HCT116 (cell line): ENCODE measurements at regions not wholly inside any gene's neighbourhood (a gene's known extent, or its start where the extent isn't known, plus 50 kb on each side); places are given as distances from the start of the nearest gene placed in this dataset.

Experiments used
- ATAC-seq: fragments of 200-7000 bp; cut with Tn5 transposase; 2 replicates; pipeline ENCODE4 v1.9.1; 2020; ENCODE audit warnings: mild to moderate bottlenecking, moderate library complexity
- BruUV-seq: library from RNA; stranded (reverse); fragments of 400-500 nt; replicated peaks from 2 replicates; lab custom pipeline; 2021; lab: Mats Ljungman, UMichigan
- CTCF ChIA-PET: fragments of 300-600 bp; sonication (Branson Sonifier 250); formaldehyde crosslinking; loops from one replicate; lab custom pipeline; 2021; ENCODE audit warnings: antibody characterized with exemption; lab: Charles Lee
- POLR2A ChIA-PET: fragments of 300-600, 350-600 bp; sonication (Branson Sonifier 250); formaldehyde crosslinking; loops from one replicate; lab custom pipeline; 2021; ENCODE audit warnings: antibody characterized with exemption; lab: Charles Lee
- RAD21 ChIA-PET, 2 experiments: fragments of 300-600 bp; sonication (Branson Sonifier 250); formaldehyde crosslinking; loops; one replicate each; lab custom pipeline; 2023; ENCODE audit warnings: low total read pairs in 2 of 2; ENCODE audit not compliant: uncharacterized antibody in 2 of 2, unreplicated experiment in 2 of 2, low non-redundant PET in 1 of 2; lab: Charles Lee
- DNase-seq: peaks from one replicate; pipeline ENCODE4 v3.0.0-alpha.2; 2010; ENCODE audit warnings: low read depth, low spot score
- H2AFZ ChIP-seq: fragments of 200-600 bp; shearing (Covaris generic), sonication (generic); 2 replicates; pipeline ENCODE4 v1.6.1; 2017; ENCODE audit warnings: low read depth, mixed run types, mixed read lengths, antibody characterized with exemption, low read length; ENCODE audit not compliant: poor library complexity, severe bottlenecking
- H3K27ac ChIP-seq: 2 replicates; pipeline ENCODE4 v1.5.1; 2012; ENCODE audit warnings: low read depth, low read length
- H3K27me3 ChIP-seq: fragments of 200-600 bp; sonication (generic); 2 replicates; pipeline ENCODE4 v1.6.1; 2016; ENCODE audit warnings: mixed run types, low read length, mixed read lengths; ENCODE audit not compliant: insufficient read depth
- H3K36me3 ChIP-seq, 2 experiments: fragments of 200-500 bp in 1 of 2; fragments of 200-600 bp in 1 of 2; sonication (Bioruptor generic) in 1 of 2; sonication (generic) in 1 of 2; 2 replicates each; pipeline versions ENCODE4 v1.5.1 to v1.6.1; 2014 to 2016; ENCODE audit warnings: low read length in 2 of 2, inconsistent platforms in 1 of 2, mixed read lengths in 1 of 2, mixed run types in 1 of 2; ENCODE audit not compliant: insufficient read depth in 2 of 2, control insufficient read depth in 1 of 2
- H3K4me1 ChIP-seq, 2 experiments: fragments of 200-600 bp in 1 of 2; sonication (generic) in 1 of 2; 2 replicates each; pipeline versions ENCODE4 v1.5.1 to v1.6.1; 2012 to 2017; ENCODE audit warnings: low read length in 2 of 2, inconsistent platforms in 1 of 2, mild to moderate bottlenecking in 1 of 2, mixed read lengths in 1 of 2, mixed run types in 1 of 2, moderate library complexity in 1 of 2; ENCODE audit not compliant: insufficient read depth in 2 of 2, control insufficient read depth in 1 of 2
- H3K4me2 ChIP-seq: fragments of 200-600 bp; sonication (generic); 2 replicates; pipeline ENCODE4 v1.6.1; 2017; ENCODE audit warnings: mixed run types, low read length, mixed read lengths
- H3K4me3 ChIP-seq, 2 experiments: fragments of 200-600 bp in 1 of 2; sonication (generic) in 1 of 2; replicated peaks in 1 of 2; 2 replicates each; pipeline ENCODE4 v1.5.1; 2011 to 2016; ENCODE audit warnings: low read length in 2 of 2, control low read depth in 1 of 2, low read depth in 1 of 2, mild to moderate bottlenecking in 1 of 2, mixed read lengths in 1 of 2, mixed run types in 1 of 2
- H3K79me2 ChIP-seq: fragments of 200-600 bp; sonication (generic); 2 replicates; pipeline ENCODE4 v1.6.1; 2017; ENCODE audit warnings: mild to moderate bottlenecking, mixed run types, low read length, moderate library complexity, mixed read lengths; ENCODE audit not compliant: insufficient read depth
- H3K9ac ChIP-seq: fragments of 200-600 bp; sonication (generic); 2 replicates; pipeline ENCODE4 v1.6.1; 2016; ENCODE audit warnings: low read length, mixed read lengths
- H3K9me2 ChIP-seq: fragments of 200-600 bp; sonication (generic), shearing (Covaris generic); 2 replicates; pipeline ENCODE4 v1.6.1; 2017; ENCODE audit warnings: mixed run types, mild to moderate bottlenecking, moderate library complexity; ENCODE audit not compliant: insufficient read depth
- H3K9me3 ChIP-seq, 2 experiments: fragments of 200-500 bp in 1 of 2; fragments of 200-600 bp in 1 of 2; sonication (Bioruptor generic) in 1 of 2; sonication (generic) in 1 of 2; 2 replicates each; pipeline ENCODE4 v1.6.1; 2014 to 2017; ENCODE audit warnings: low read length in 2 of 2, mixed read lengths in 2 of 2, inconsistent platforms in 1 of 2, low read depth in 1 of 2, mild to moderate bottlenecking in 1 of 2, mixed run types in 1 of 2, moderate library complexity in 1 of 2; ENCODE audit not compliant: control insufficient read depth in 1 of 2, insufficient read depth in 1 of 2
- H4K20me1 ChIP-seq: fragments of 200-600 bp; sonication (generic), shearing (Covaris generic); 2 replicates; pipeline ENCODE4 v1.6.1; 2017; ENCODE audit warnings: mixed run types, mild to moderate bottlenecking, moderate library complexity; ENCODE audit not compliant: insufficient read depth
- CEBPB ChIP-seq: IDR thresholded peaks from 2 replicates; pipeline ENCODE4 v1.6.1; 2012; ENCODE audit warnings: low read depth
- ELF1 ChIP-seq: IDR thresholded peaks from 2 replicates; pipeline ENCODE4 v1.6.1; 2012; ENCODE audit warnings: low read depth, borderline replicate concordance
- EZH2 ChIP-seq: fragments of 200-600 bp; sonication (generic); IDR thresholded peaks from 2 replicates; pipeline ENCODE4 v1.6.1; 2017; ENCODE audit warnings: antibody characterized with exemption, mixed run types
- EZH2phosphoT487 ChIP-seq: fragments of 200-600 bp; IDR thresholded peaks from 2 replicates; pipeline ENCODE4 v1.6.1; 2018; ENCODE audit warnings: antibody characterized with exemption, borderline replicate concordance
- FOSL1 ChIP-seq: IDR thresholded peaks from 2 replicates; pipeline ENCODE4 v1.6.1; 2012; ENCODE audit warnings: low read depth
- RAD21 ChIP-seq: IDR thresholded peaks from 2 replicates; pipeline ENCODE4 v1.6.1; 2012; ENCODE audit warnings: low read depth, mild to moderate bottlenecking
- REST ChIP-seq: IDR thresholded peaks from 2 replicates; pipeline ENCODE4 v1.6.1; 2012; ENCODE audit warnings: low read depth
- SP1 ChIP-seq: IDR thresholded peaks from 2 replicates; pipeline ENCODE4 v1.6.1; 2012; ENCODE audit warnings: low read depth
- SRF ChIP-seq: IDR thresholded peaks from 2 replicates; pipeline ENCODE4 v1.6.1; 2012; ENCODE audit warnings: low read depth
- TCF7L2 ChIP-seq: IDR thresholded peaks from 2 replicates; pipeline ENCODE4 v1.7.0; 2011; ENCODE audit warnings: borderline replicate concordance, inconsistent platforms; ENCODE audit not compliant: insufficient read depth, insufficient read length; ENCODE audit errors: extremely low read depth
- YY1 ChIP-seq: IDR thresholded peaks from 2 replicates; pipeline ENCODE4 v1.6.1; 2011; ENCODE audit warnings: low read length, low read depth, moderate library complexity, mild to moderate bottlenecking; ENCODE audit not compliant: insufficient replicate concordance; ENCODE audit errors: extremely low read depth
- ZFX ChIP-seq: fragments of 450-650 bp; IDR thresholded peaks from 2 replicates; pipeline ENCODE4 v1.6.1; 2017
- intact Hi-C: fragments of 100-400 bp; cut with micrococcal nuclease; formaldehyde crosslinking; loops from 2 replicates; pipeline ENCODE4 v1.10.0; 2022
- TF ChIP-seq, protein P1 (sequence below): IDR thresholded peaks from 2 replicates; pipeline ENCODE4 v1.6.1; 2012

- H3K9ac ChIP-seq = no peak overlapping the region
- H4K20me1 ChIP-seq = no peaks in the 10 kb centered on the region
- DNase-seq = no peak
- no peaks in the 10 kb centered on the region for H3K27me3 ChIP-seq
- H3K36me3 ChIP-seq = no peaks in the 10 kb centered on the region
- no TSS peak for BruUV-seq
- H3K27ac ChIP-seq = no peak overlapping the region
- no peak overlapping the region for H2AFZ ChIP-seq
- H3K9me3 ChIP-seq = peaks cover 0 to 19% of the 10 kb centered on the region in 2 experiments; a peak in 2 of 4 replicates
- ChIA-PET POLR2A (no interaction called here), RAD21 (no interaction called here), CTCF (no interaction called here)
- TF ChIP-seq SRF (no peak), RAD21 (no peak), REST (no peak)
- H3K4me1 ChIP-seq = no peaks in the 10 kb centered on the region
- no peaks in the 10 kb centered on the region for H3K79me2 ChIP-seq
- H3K9me2 ChIP-seq = no peaks in the 10 kb centered on the region
- ATAC-seq = no peak
- no peak overlapping the region for H3K4me3 ChIP-seq
- intact Hi-C loops = no loop called here
- H3K4me2 ChIP-seq = no peak overlapping the region
Measured at GRCh38 chr5:22998362-22998761, 145.2 kb upstream of the CDH12 start.

DNA sequence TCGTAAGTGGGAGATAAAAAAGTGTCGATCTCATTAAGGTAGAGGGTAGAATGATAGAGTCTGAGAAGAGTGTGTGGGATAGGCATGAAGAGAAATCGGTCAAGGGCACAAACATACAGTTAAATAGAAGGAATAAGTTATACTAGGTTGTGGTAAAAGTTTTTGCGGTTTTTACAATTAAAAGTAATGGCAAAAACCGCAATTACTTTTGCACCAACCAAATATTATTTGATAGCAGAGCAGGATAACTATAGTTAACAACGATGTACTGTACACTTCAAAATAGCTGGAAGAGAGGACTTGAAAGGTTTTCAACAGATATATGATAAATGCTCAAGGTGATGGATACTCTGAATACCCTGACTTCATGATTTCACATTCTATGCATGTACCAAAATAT is 135.8 kb upstream of the CDH12 start:
- H3K4me1 ChIP-seq = no peaks in the 10 kb centered on the region
- no peaks in the 10 kb centered on the region for H3K9me2 ChIP-seq
- no peaks in the 10 kb centered on the region for H3K27me3 ChIP-seq
- no peak overlapping the region for H3K9ac ChIP-seq
- H4K20me1 ChIP-seq = no peaks in the 10 kb centered on the region
- ATAC-seq (no peak), DNase-seq (no peak)
- POLR2A ChIA-PET = no interaction called here
- no TSS peak for BruUV-seq
- TF ChIP-seq EZH2phosphoT487 (no peak), ELF1 (no peak), EZH2 (no peak), CEBPB (no peak), ZFX (no peak), YY1 (no peak), FOSL1 (no peak), TCF7L2 (no peak), SP1 (no peak)
- TF ChIP-seq, protein P1, sequence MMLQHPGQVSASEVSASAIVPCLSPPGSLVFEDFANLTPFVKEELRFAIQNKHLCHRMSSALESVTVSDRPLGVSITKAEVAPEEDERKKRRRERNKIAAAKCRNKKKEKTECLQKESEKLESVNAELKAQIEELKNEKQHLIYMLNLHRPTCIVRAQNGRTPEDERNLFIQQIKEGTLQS = no peak
- no peaks in the 10 kb centered on the region for H3K79me2 ChIP-seq
- H3K9me3 ChIP-seq = peaks cover 7% of the 10 kb centered on the region in 2 experiments; a peak in 2 of 4 replicates
- intact Hi-C loops = no loop called here
- no peak overlapping the region for H2AFZ ChIP-seq
- no peak overlapping the region for H3K4me2 ChIP-seq
- RAD21 ChIA-PET = no interaction called here
- H3K36me3 ChIP-seq = no peaks in the 10 kb centered on the region
- CTCF ChIA-PET = no interaction called here
- no peak overlapping the region for H3K27ac ChIP-seq
- H3K4me3 ChIP-seq = no peak overlapping the region
